GM12891 (cell line): ENCODE measurements at regions not wholly inside any gene's neighbourhood (a gene's known extent, or its start where the extent isn't known, plus 50 kb on each side); places are given as distances from the start of the nearest gene placed in this dataset.
"Not testable (repeated sequence)": the region's sequence is repeated elsewhere in the genome, so short reads cannot be mapped to it uniquely, and the experiment has no call there.

Experiments used
- DNase-seq: peaks from one replicate; pipeline ENCODE4 v3.0.0; 2011; ENCODE audit warnings: low spot score; ENCODE audit not compliant: insufficient read length
- FAIRE-seq: peaks from 2 replicates; lab custom pipeline; 2011; peaks lifted over from hg19 to GRCh38; lab: Jason Lieb, UNC
- PAX5 ChIP-seq: IDR thresholded peaks from 2 replicates; pipeline ENCODE4 v1.6.1; 2011; ENCODE audit warnings: low read length, moderate library complexity, mild to moderate bottlenecking; ENCODE audit not compliant: insufficient read depth, severe bottlenecking
- POLR2A ChIP-seq: IDR thresholded peaks from 2 replicates; pipeline ENCODE4 v1.6.1; 2011; ENCODE audit warnings: low read depth, low read length, control low read depth
- POLR2AphosphoS5 ChIP-seq: IDR thresholded peaks from 2 replicates; pipeline ENCODE4 v1.6.1; 2011; ENCODE audit warnings: low read depth, low read length, control low read depth
- POU2F2 ChIP-seq: IDR thresholded peaks from 2 replicates; pipeline ENCODE4 v1.6.1; 2011; ENCODE audit warnings: low read depth, mild to moderate bottlenecking, control low read depth, low read length, moderate library complexity
- SPI1 ChIP-seq: IDR thresholded peaks from 2 replicates; pipeline ENCODE4 v1.6.1; 2011; ENCODE audit warnings: low read depth, low read length, control low read depth
- TAF1 ChIP-seq: IDR thresholded peaks from 2 replicates; pipeline ENCODE4 v1.6.1; 2011; ENCODE audit warnings: low read depth, low read length, control low read depth

GRCh38 chr3:181487236-181487978 is 224.3 kb upstream of the SOX2 start:
- FAIRE-seq, result no peak
- TF ChIP-seq POLR2AphosphoS5 (no peak), TAF1 (no peak), SPI1 (no peak), POU2F2 (no peak), POLR2A (no peak), PAX5 (no peak)
- DNase-seq, result no peak

- DNase-seq (no peak), FAIRE-seq (no peak)
Measured at GRCh38 chr3:181486141-181486885, 225.4 kb upstream of the SOX2 start.

GRCh38 chr3:181484026-181484425 is 227.7 kb upstream of the SOX2 start:
- DNase-seq, result no peak
- FAIRE-seq, result no peak
- TF ChIP-seq SPI1 (no peak), POLR2AphosphoS5 (no peak)

More at GRCh38 chr3:181486141-181486885, 225.4 kb upstream of the SOX2 start:
- TF ChIP-seq TAF1 (no peak), SPI1 (no peak), PAX5 (no peak), POU2F2 (no peak), POLR2AphosphoS5 (no peak), POLR2A (no peak)

- DNase-seq, FAIRE-seq: not testable (repeated sequence)
Measured at GRCh38 chr3:181475146-181475545, 236.6 kb upstream of the SOX2 start.

GRCh38 chr3:181470349-181470748 is 241.4 kb upstream of the SOX2 start:
- TF ChIP-seq POLR2AphosphoS5, result no peak
- TF ChIP-seq TAF1, result no peak
- TF ChIP-seq POU2F2, result no peak
- TF ChIP-seq POLR2A, result no peak
- TF ChIP-seq PAX5, result no peak
- TF ChIP-seq SPI1, result no peak
- FAIRE-seq (no peak), DNase-seq (no peak)

GRCh38 chr3:181464033-181464694 is 247.6 kb upstream of the SOX2 start:
- no peak for DNase-seq
- TF ChIP-seq PAX5 (no peak), SPI1 (no peak), POLR2AphosphoS5 (no peak), POLR2A (no peak), TAF1 (no peak), POU2F2 (no peak)
- FAIRE-seq, result no peak

- DNase-seq (no peak), FAIRE-seq (no peak)
- TF ChIP-seq POLR2AphosphoS5, result no peak
- no peak for TF ChIP-seq PAX5
- no peak for TF ChIP-seq SPI1
- TF ChIP-seq TAF1, result no peak
- TF ChIP-seq POU2F2, result no peak
- TF ChIP-seq POLR2A, result no peak
Measured at GRCh38 chr3:181461381-181461780, 250.3 kb upstream of the SOX2 start.

- DNase-seq (no peak), FAIRE-seq (no peak)
Measured at GRCh38 chr3:181459516-181459915, 252.2 kb upstream of the SOX2 start.

GRCh38 chr3:181458857-181459256 is 252.9 kb upstream of the SOX2 start:
- no peak for FAIRE-seq
- no peak for DNase-seq
- TF ChIP-seq SPI1 (no peak), POLR2AphosphoS5 (no peak), TAF1 (no peak), PAX5 (no peak), POLR2A (no peak), POU2F2 (no peak)

More at GRCh38 chr3:181459516-181459915, 252.2 kb upstream of the SOX2 start:
- TF ChIP-seq TAF1, result no peak
- no peak for TF ChIP-seq SPI1
- no peak for TF ChIP-seq POLR2AphosphoS5
- TF ChIP-seq POU2F2, result no peak

GRCh38 chr3:181457756-181458155 is 254.0 kb upstream of the SOX2 start:
- DNase-seq, result no peak
- FAIRE-seq, result no peak
- no peak for TF ChIP-seq SPI1
- no peak for TF ChIP-seq POLR2AphosphoS5
- TF ChIP-seq TAF1, result no peak
- TF ChIP-seq POLR2A, result no peak
- TF ChIP-seq PAX5, result no peak
- no peak for TF ChIP-seq POU2F2
